DMS114 treated with DMSO at 0.1 percent for 48 hours (cell line): ENCODE measurements at regions not wholly inside any gene's neighbourhood (a gene's known extent, or its start where the extent isn't known, plus 50 kb on each side); places are given as distances from the start of the nearest gene placed in this dataset.

Experiments used
- DNase-seq: peaks from one replicate; lab custom pipeline; 2025; ENCODE audit not compliant: unreplicated experiment; lab: John Stamatoyannopoulos, UW

DNA sequence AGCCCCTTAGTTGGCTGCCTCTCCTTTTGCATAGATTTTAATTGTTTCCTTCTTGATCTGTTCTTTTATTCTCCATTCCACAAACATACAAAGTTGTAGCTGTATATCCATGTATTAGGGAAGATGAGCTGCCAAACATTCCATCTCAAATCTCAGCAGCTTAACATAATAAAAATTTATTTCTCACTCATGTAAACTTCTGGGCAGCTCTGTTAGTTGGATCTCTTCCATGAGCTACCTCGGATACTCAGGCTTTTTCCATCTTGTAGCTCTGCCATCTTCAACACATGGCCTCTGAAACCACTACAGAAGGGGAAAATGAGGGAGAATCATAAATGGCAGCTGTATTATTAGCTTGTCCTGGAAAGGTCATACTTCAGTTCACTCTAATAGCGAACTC lies 149.4 kb upstream of the BMP2 start:
- DNase-seq = no peak

- no peak for DNase-seq
These were observed 151.1 kb upstream of the BMP2 start for GRCh38 chr20:6616421-6616820.

GRCh38 chr20:6614836-6615235 lies 152.7 kb upstream of the BMP2 start:
- no peak for DNase-seq

DNA sequence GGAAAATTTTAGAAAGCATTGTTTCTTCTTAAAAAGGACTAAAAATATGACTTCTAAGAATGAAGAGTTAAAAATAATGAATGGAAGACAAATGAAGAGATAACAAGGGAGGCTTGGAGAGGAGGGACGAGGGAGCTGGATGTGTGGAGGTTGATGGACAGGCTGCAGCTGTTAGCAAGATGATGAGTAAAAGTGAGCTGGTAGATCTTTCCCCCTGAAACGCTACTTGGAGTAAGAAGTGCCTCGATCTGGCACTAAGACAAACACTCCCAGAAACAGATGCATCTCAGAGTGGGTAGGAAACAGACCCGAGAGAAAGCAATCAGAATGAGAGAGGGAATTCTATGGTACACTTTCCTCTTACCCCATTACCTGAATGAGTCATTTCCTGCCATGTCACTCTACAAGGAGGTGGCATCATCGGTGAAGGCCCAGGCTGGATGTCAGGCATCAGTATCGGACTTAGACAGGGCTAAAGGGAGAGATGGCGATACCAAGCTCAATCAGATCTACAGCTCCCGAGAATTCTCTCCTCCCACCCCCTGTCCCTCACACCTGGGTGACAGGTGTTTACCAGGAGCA lies 154.1 kb upstream of the BMP2 start:
- DNase-seq = no peak

GRCh38 chr20:6612606-6612923 lies 154.9 kb upstream of the BMP2 start:
- no peak for DNase-seq

GRCh38 chr20:6611911-6612605 lies 155.4 kb upstream of the BMP2 start:
- DNase-seq = no peak

GRCh38 chr20:6606651-6607050 lies 160.8 kb upstream of the BMP2 start:
- DNase-seq = no peak

DNA sequence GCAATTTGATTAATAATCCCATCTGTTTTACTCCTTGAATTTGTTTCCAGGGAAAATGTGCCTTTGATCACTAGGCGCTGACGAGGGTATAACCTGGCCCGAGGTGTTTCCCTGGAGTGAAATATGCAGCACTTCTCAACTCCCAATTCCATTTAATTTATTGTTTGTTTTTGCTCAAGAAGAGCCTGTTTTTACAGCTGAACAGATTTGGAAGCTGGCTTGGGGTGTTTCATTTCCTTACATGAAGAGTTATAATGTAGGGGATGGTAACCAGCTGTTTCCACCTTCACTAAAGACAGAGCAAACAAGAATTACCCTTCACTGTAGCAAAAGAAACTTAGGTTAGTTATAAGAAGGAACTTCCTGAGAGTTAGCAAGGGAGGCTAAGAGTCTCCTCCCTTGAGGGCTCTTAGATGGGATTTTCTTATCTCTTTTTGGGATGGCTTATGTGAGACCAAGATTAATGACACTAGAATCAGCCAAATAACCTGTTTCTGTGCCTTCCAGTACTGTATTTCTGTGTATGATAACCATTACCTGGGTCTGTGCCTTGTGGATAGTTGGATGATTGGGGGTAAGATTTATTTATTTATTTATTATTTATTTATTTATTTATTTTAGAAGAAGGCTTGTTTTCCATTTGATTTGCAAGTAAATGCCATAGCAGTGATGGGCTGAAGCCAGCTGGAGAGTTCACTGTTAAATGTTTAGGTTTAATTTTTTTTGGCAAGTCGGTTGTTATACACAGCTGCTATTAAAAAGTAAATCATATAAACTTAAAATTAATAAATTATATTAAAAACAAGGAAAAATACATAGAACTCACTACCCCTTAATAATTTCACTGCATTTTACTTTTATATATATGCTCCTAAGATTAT lies 162.2 kb upstream of the BMP2 start:
- no peak for DNase-seq

DNA sequence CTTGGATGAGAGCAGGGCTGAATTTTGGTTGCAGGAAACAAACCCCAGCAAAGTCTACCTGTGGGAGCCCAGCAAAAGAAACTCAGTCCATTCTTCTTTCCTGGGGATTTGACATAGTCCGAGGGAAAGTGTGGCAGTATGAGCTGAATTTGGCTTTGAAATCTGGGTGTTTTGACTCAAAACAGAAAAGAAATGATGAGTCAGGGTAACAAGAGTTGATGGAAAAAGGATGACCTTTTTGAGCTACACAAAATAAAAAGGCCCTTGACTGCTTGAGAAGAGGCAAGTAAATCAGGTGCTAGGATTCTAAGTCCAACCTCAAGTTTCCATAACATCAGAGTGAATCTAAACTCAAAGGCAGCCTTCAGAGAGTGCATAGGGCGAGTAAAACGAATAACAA lies 163.3 kb upstream of the BMP2 start:
- DNase-seq = no peak

DNA sequence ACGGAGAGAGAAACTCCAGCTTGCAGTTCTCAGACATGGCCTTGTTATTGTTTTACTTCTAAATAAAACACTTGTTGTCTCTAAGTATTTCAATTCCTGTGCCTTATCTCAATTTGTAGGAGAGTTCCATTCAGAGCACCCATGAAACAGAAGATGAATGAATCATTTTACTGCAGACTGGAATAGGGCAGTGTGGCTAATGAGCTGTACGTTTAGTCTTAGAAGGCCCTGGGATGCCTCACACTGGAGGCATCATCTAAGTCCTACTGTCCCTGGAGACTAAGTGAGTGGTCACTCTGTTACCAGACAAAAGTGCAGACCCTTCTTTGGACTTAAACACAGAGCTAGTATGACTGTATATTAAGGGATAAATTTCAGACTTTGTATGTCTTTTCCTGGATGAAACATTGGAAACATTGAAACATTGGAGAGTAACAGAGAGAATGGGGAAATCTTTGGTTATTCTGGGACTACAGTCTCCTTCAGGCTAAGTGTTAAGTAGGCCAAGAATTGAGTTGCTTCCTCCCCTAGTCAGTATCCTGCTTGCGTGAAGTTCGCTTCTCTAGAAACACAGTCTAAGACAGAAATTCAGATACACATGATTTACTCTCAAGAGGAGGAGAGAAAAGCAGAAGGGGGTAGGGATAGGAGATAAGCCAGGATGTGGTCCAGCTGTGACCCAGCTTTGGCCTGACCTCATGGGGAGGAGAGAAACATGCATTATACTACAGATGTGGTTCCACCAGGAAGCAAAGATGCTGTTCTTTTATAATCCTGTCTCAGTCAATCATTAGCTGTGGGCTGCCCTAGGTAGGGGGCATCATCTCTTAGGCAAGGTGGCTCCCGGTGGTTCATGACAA lies 167.4 kb upstream of the BMP2 start:
- no peak for DNase-seq

GRCh38 chr20:6595704-6596103 lies 171.8 kb upstream of the BMP2 start:
- no peak for DNase-seq

GRCh38 chr20:6590891-6591637 lies 176.4 kb upstream of the BMP2 start:
- DNase-seq = no peak

DNA sequence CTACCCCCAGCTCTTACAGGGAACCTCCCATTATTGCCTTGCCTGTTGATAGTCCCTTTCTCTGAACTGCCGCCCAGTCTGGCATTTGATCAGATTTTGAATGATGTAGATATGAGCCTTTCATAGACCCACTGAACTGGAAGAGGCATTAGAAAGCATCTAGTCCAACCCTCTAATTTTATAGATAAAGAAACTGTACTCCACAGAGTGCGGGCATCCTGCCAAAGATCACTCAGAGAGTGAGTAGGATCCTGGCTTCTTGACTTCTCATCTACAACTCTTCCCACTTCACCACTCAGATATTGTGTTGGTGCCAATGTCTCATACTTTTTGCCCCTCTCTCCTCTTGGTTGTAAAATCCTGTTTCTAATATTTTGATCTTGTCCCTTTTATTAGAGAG lies 179.2 kb upstream of the BMP2 start:
- DNase-seq = no peak

DNA sequence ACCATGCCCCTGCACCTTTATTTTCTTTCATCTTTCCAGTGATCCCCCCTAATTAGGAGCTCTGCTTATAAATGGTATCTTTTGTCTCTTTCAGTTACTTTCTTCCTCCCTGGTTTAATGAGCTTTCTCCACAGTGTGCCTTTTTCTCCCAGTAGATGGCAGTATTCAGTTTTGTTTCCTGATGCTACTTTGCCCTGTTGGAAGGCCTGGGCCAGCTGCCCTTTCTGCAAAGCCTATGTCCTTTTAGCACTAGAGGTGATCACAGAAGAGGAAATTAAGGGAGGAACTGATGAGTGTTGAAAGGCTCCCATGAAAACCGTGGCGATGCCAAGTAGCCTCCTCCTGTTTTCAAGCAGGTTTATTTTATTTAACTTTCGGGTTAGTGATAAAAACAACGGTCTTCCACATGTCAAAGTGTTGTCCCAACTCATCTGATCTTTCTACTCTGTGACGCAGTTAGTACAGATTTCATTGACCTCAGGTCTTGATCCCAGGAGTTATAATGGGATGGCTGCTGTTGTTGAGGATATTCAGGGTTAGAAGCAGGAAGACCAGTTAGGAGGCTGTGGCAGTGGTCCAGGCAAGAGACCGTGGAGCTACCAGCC lies 184.2 kb upstream of the BMP2 start:
- DNase-seq = peak; percentile 11

DNA sequence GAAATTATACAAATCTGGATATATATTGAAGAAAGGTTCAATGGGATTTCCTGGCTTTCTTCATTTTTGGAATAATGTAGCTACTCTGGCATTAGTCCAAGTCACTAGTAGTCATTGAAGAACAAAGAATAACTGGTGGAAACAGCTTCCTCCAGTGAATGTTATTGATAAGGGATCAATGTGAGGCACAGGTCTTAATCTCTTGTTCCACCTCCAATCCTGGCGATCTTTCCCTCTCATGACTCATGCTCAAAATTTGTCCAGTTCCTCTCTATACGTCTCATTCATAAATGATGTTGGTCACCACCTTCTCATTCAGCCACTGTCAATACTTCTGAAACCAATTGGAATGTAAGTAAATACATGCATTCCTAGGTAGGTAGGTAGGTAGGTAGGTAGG lies 185.0 kb upstream of the BMP2 start:
- no peak for DNase-seq

- no peak for DNase-seq
These were observed 187.0 kb upstream of the BMP2 start for GRCh38 chr20:6580486-6580885.

GRCh38 chr20:6579824-6580223 lies 187.7 kb upstream of the BMP2 start:
- DNase-seq = no peak

- no peak for DNase-seq
These were observed 188.1 kb upstream of the BMP2 start for GRCh38 chr20:6579417-6579816.

DNA sequence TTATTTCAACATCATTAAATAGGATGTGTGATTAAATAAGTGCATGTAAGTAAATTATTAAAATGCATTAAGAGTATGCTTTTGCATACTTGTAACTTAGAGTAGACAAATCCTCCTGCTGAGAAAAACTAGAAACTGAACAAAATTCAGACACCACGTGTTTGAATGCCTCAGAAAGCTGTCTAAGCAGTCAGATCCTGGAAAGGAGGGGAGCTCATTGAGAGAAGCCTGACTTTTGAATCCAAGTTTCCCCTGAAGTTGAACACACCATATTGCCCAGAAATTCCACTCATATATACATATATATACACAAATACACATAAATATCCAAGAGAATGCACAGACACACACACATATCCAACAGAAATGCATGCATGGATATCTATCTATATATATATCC lies 190.0 kb upstream of the BMP2 start:
- no peak for DNase-seq

GRCh38 chr20:6576726-6577125 lies 190.8 kb upstream of the BMP2 start:
- DNase-seq = no peak
